ENCODE measurements at regions not wholly inside any gene's neighbourhood (a gene's known extent, or its start where the extent isn't known, plus 50 kb on each side); places are given as distances from the start of the nearest gene placed in this dataset.

DNA sequence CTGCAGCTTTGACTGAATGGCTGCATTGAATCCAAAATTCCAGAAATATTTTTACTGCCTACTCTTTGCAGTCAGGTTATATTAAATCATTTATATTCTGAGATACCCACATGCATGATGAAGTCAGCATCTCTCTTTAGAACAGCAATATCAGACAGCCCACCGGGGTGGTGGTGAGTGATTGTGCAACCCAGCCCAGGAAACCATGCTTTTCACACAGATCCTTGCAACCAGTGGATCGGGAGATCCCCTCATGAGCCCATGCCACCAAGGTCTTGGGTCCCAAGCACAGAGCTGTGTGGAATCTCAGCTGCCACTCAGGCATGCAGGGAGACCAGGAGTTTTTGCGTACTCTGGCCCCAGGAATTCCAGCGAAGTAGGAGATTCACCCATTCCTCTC lies 226.5 kb downstream of the DTWD2 start:
- TF ChIP-seq, protein P1, sequence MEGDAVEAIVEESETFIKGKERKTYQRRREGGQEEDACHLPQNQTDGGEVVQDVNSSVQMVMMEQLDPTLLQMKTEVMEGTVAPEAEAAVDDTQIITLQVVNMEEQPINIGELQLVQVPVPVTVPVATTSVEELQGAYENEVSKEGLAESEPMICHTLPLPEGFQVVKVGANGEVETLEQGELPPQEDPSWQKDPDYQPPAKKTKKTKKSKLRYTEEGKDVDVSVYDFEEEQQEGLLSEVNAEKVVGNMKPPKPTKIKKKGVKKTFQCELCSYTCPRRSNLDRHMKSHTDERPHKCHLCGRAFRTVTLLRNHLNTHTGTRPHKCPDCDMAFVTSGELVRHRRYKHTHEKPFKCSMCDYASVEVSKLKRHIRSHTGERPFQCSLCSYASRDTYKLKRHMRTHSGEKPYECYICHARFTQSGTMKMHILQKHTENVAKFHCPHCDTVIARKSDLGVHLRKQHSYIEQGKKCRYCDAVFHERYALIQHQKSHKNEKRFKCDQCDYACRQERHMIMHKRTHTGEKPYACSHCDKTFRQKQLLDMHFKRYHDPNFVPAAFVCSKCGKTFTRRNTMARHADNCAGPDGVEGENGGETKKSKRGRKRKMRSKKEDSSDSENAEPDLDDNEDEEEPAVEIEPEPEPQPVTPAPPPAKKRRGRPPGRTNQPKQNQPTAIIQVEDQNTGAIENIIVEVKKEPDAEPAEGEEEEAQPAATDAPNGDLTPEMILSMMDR (IDR thresholded peaks at IDR 0.05; ENCODE audit: insufficient read depth, low read depth, low read length): no peak
- no peak for DNase-seq (ENCODE audit: low read depth)
- no peak overlapping the region for H3K4me3 ChIP-seq (ENCODE audit: low read depth, low read length)

DNA sequence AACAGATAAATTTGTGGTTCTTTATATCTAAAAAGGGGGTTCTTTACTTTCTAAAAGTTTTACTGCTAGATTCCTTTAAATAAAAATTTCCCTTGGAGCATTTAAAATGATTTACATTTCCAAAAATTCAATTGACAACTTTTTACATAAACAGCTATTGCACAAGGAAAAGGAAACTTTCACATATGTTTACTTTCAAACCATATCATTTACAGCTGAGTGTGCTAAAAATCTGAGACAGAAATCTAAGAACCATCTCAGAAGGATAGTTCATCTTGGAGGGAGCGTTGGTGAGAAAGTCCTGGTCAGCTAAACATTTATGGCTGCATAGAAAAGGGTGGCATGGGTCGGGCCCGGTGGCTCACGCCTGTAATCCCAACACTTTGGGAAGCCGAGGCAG lies 235.4 kb downstream of the DTWD2 start:
- TF ChIP-seq, protein P1 (IDR thresholded peaks at IDR 0.05; ENCODE audit: insufficient read depth, low read depth, low read length): no peak
- no peak overlapping the region for H3K4me3 ChIP-seq (ENCODE audit: low read depth, low read length)
- DNase-seq (ENCODE audit: low read depth): no peak

DNA sequence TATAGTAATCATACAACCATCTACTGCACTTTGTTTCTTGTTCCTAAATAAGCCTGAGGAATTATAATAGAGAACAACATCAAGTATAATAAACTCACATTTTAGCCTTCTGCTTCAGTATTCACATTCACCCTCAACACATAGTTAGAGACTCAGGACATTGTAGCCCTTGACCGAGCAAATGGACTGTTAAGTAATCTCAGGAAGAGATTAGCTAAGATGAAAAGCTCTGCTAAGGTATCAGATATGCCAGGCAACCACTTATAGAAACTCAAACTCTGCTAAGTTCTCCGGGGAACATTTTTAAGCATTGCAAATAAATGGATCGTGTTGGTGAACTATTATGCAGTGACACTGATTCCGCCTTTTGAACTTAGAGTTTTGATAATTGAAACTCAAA lies 252.0 kb downstream of the DTWD2 start:
- no peak for DNase-seq (ENCODE audit: low read depth)
- TF ChIP-seq, protein P1 (IDR thresholded peaks at IDR 0.05; ENCODE audit: insufficient read depth, low read depth, low read length): no peak
- H3K4me3 ChIP-seq (ENCODE audit: low read depth, low read length): no peak overlapping the region

DNA sequence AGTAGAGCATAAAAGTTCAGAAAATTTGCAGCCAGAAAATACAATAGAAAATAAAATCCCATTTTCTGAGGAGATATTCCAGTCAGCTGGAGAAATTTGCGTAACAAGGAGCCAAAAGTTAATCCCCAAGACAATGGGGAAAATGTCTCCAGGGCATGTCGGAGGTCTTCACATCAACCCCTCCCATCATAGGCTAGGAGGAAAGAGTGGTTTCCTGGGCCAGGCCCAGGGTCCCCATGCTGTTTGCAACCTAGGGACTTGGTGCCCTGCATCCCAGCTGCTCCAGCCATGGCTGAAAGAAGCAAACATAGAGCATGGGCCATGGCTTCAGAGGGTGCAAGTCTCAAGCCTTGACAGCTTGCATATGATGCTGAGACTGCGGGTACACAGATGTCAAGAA lies 255.0 kb downstream of the DTWD2 start:
- H3K4me3 ChIP-seq (ENCODE audit: low read depth, low read length): no peak overlapping the region
- no peak for DNase-seq (ENCODE audit: low read depth)

DNA sequence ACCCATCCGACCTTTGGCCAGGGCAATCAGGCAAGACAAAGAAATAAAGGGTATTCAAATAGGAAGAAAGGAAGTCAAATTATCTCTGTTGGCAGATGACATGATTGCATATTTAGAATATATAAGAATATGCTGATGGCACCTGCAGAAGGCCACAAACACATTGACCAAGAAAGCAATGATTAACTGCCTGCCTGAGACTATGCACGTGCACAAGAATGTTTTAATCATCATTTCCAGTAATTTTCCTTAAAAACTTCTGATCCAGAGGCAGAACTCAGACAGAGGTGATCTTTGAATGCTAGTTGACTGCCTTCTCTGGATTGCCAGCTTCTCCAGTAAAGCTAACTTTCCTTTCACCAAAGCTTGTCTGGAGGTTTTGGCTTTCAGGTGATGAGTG lies 260.2 kb downstream of the DTWD2 start:
- no peak for DNase-seq (ENCODE audit: low read depth)
- H3K4me3 ChIP-seq (ENCODE audit: low read depth, low read length): no peak overlapping the region
- TF ChIP-seq, protein P1 (IDR thresholded peaks at IDR 0.05; ENCODE audit: insufficient read depth, low read depth, low read length): no peak

More for the DNA sequence above, 255.0 kb downstream of the DTWD2 start:
- TF ChIP-seq, protein P1 (IDR thresholded peaks at IDR 0.05; ENCODE audit: insufficient read depth, low read depth, low read length): no peak

DNA sequence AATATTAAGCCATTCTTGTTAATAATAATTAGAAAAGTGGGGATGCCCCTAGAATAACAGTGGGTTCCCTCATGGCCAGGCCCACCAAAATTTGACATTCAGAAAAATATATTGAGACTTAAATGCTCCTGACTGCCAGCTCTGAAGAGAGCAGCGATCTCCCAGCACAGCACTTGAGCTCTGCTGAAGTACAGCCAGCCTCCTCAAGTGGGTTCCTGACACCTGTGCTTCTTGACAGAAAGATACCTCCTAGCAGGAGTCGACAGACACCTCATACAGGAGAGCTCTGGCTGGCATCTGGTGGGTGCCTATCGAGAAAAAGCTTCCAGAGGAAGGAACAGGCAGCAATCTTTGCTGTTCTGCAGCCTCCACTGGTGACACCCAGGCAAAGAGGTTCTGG lies 261.5 kb downstream of the DTWD2 start:
- DNase-seq (ENCODE audit: low read depth): no peak
- no peak overlapping the region for H3K4me3 ChIP-seq (ENCODE audit: low read depth, low read length)
- TF ChIP-seq, protein P1 (IDR thresholded peaks at IDR 0.05; ENCODE audit: insufficient read depth, low read depth, low read length): no peak

DNA sequence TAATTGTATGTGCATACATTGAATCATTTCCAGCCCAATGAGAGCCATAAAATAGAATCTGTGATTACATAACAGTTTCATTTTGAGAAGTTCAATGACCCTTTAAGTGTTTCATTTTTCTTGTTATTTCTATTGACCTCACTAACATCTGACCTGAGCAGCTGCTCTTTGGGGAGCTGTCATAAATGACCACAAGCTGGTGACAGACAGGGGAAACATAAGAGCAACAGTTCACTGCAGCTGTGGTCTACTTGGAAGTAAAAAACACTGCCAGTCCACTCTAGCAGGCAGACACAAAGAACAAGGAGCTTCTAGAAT lies 265.4 kb downstream of the DTWD2 start:
- no peak for DNase-seq (ENCODE audit: low read depth)

More for the DNA sequence above, 265.4 kb downstream of the DTWD2 start:
- TF ChIP-seq, protein P1 (IDR thresholded peaks at IDR 0.05; ENCODE audit: insufficient read depth, low read depth, low read length): no peak
- H3K4me3 ChIP-seq (ENCODE audit: low read depth, low read length): no peak overlapping the region
